GM23338 (cell line): ENCODE measurements at regions not wholly inside any gene's neighbourhood (a gene's known extent, or its start where the extent isn't known, plus 50 kb on each side); places are given as distances from the start of the nearest gene placed in this dataset.

Source experiments
- CREB1 ChIP-seq: fragments of 250-450 bp; sonication (Bioruptor Pico); IDR thresholded peaks from 2 replicates; pipeline ENCODE4 v1.5.0; 2020; ENCODE audit warnings: low read depth, mild to moderate bottlenecking, moderate library complexity
- CTCF ChIP-seq, 2 experiments: fragments of 200-600 bp in 1 of 2; sonication (generic) in 1 of 2; conservative IDR thresholded peaks; 2 replicates each; pipeline versions ENCODE4 v1.5.1 to v1.6.1; 2016 to 2017; ENCODE audit warnings: antibody characterized with exemption in 2 of 2, low read depth in 2 of 2, mild to moderate bottlenecking in 2 of 2, moderate library complexity in 1 of 2
- EZH2 ChIP-seq: fragments of 200-600 bp; sonication (generic); IDR thresholded peaks from one replicate; pipeline ENCODE4 v1.8.0; 2017; ENCODE audit warnings: antibody characterized with exemption, mild to moderate bottlenecking, low read depth; ENCODE audit not compliant: unreplicated experiment
- EZH2phosphoT487 ChIP-seq: fragments of 200-600 bp; sonication (generic); IDR thresholded peaks from one replicate; pipeline ENCODE4 v1.8.1; 2018; ENCODE audit warnings: antibody characterized with exemption; ENCODE audit not compliant: unreplicated experiment
- POLR2AphosphoS5 ChIP-seq: IDR thresholded peaks from 2 replicates; pipeline ENCODE4 v1.6.1; 2016; ENCODE audit warnings: antibody characterized with exemption, low read depth
- REST ChIP-seq: IDR thresholded peaks from one replicate; pipeline ENCODE4 v1.6.1; 2018; ENCODE audit warnings: antibody characterized with exemption; ENCODE audit not compliant: unreplicated experiment
- STAT1 ChIP-seq: IDR thresholded peaks from one replicate; pipeline ENCODE4 v1.6.1; 2016; ENCODE audit warnings: antibody characterized with exemption; ENCODE audit not compliant: unreplicated experiment

- no peak for TF ChIP-seq CTCF (conservative IDR thresholded peaks at IDR 0.05; ENCODE audit: low read depth in 2 of 2)
- TF ChIP-seq EZH2phosphoT487, result no peak
- no peak for TF ChIP-seq POLR2AphosphoS5
- TF ChIP-seq REST, result no peak
- TF ChIP-seq EZH2, result no peak
- no peak for TF ChIP-seq CREB1
- no peak for TF ChIP-seq STAT1
These were observed 873.5 kb upstream of the ATXN8OS start for GRCh38 chr13:69234171-69234570.
